Inflammatory macrophage (primary cell): ENCODE measurements at regions not wholly inside any gene's neighbourhood (a gene's known extent, or its start where the extent isn't known, plus 50 kb on each side); places are given as distances from the start of the nearest gene placed in this dataset.
"Not testable (repeated sequence)": the region's sequence is repeated elsewhere in the genome, so short reads cannot be mapped to it uniquely, and the experiment has no call there.

ENCODE experiments used
- DNase-seq, 2 donors: peaks; one replicate each; pipeline ENCODE4 v3.0.0-alpha.2; 2020 to 2022

DNA sequence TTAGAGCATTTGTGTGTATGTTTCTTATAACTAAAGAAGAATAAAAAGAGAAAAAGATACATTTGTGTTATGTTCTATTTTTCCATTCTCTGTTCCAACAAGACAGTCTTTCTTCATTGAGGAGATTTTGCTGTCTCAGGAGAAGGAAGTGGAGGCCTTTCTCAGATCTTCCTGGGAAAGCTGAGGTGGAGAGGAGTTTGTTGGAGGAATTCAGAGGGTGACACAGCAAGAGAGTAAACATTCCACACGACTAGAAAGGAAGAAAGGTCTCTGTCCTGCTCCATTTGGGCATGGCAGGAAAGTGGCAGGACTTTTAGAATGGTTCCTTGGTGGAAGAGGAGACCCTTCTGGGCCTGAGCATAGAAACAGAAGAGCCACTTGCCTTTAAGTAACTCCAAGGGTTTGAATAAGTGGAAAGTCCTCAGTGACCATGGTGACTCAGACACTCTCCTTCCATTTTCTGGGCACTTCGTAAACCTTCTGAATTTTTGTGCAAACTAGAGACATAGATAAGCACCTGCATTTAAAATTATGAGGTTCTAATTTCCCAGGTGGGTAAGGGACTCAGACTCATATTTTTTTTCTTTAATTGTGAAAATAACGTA lies 52.3 kb upstream of the COL5A2 start:
- no peak for DNase-seq

DNA sequence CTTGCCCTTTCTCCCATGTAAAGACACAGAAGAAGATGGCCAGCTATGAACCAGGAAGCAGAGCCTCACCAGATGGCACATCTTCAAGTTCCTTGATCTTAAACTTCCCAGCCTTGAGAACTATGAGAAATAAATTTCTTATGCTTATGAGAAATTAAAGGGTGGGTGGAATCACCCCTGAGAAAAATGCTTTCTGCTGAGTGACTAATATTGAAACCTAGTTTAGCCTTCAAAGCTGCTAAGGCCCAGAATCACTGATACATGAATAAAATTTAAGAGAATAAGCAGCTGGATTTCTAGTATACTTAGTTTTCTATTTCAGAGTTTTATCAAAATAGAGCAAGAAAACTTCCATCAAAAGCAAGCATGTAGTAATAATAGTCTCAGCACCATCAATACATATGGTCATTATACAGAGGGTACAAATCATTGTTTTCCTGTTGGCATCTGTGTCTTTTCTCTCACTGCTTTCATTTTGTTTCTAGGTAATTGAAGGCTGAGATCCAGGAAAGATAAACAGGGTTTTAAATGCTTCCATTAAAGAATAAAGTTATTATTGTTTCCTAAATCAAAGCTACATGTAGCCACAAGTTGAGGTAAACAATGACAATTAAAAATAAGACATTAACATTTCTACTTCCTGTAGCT lies 53.3 kb upstream of the COL5A2 start:
- no peak for DNase-seq

DNA sequence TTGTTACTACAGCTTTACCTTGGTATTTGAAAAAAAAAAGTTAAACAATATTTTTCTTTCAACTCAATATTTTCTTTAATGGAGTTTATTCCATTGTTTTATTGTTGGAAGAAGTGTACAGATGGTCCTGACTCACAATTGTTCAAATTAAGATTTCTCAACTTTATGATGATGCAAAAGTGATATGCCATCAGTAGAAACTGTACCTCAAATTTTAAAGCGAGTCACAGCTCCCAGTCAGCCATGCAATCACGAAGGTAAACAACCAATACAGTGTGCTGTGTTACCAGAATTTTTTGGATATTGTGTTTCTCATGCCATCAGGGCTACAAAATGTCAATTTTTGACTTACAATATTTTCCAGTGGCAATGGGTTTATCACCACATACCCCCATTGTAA lies 54.0 kb upstream of the COL5A2 start:
- no peak for DNase-seq

DNA sequence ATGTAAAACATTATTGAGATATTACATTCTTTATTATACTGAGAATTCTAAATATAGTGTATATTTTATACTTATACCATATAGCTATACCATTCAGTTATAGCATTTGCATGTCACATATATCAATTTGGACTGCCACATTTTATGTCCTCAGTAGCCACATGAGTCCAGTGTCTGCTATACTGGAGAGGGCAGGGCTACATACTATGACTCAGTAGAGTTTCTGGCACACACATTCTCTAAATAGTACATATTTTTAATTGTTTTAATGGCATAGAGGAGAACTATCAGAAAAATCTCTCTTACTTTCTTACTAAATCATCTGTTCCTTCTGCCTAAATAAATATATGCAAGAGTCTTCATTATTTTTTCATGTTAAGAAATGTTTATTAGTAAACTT lies 55.4 kb upstream of the COL5A2 start:
- DNase-seq, result no peak

DNA sequence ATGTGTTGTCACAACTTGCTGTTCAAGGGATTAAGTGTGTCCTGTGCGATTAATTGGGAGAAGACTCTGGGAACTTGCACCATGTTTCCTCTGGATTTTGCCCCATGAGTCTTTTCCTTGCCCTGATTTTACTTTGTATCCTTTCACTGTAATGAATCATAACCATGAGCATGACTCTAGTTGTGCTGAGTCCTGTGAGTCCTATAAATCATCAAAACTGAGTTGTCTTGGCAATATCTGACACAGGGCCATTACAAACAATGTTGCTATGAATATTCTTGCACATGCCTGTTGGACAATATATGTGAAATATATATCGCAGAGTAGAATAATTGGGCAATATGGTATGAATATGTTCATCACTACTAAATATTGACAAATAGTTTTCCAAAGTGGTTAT lies 56.5 kb upstream of the COL5A2 start:
- DNase-seq, result no peak

DNA sequence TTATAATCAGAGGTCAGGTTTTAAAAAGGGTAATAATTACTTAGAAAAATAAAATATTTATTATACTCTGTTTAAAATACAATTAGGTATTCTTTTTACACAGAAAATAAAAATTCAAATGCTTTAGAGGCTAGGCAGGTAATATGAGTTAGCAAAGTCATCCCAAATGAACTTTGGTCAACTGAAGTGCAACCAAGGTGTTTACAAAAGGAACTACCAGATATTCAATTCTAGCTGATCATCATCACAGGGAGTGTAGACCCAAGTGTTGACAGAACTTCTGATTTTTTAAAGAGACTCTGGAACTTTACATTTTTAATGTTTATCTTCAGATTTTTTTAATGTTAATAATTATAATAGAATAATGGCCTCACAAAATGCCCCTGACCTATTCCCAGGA lies 59.3 kb upstream of the COL5A2 start:
- no peak for DNase-seq

DNA sequence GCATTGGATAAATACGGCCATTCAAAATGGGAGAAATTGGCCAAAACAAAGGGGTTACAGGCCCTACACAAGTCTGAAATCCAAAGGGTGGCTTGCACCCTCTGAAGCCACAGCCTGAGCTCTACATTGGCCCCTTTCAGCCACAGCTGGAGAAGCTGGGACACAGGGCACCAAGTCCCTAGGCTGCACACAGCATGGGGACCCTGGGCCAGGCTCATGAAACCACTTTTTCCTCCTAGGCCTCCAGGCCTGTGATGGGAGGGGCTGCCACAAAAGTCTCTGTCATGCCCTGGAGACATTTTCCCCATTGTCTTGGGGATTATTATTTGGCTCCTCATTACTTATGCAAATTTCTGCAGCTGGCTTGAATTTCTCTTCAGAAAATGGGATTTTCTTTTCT lies 64.3 kb upstream of the COL5A2 start:
- DNase-seq, result not testable (repeated sequence)

DNA sequence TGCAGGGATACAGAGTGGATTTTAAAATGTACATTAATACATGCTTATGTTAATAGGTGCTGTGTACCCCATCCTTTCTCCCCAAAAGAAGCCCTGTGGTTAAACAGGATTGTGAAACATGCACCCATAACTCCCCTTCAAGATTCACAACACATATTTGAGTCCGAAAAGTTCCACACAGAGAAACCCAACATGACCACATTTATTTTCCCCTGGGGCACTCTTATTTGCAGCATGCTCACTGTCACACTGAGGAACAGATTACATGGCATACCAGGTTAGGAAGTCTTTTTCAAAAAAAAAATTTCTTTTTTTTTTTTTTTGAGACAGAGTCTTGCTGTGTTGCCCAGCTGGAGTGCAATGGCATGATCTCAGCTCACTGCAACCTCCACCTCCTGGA lies 67.7 kb upstream of the COL5A2 start:
- no peak for DNase-seq

DNA sequence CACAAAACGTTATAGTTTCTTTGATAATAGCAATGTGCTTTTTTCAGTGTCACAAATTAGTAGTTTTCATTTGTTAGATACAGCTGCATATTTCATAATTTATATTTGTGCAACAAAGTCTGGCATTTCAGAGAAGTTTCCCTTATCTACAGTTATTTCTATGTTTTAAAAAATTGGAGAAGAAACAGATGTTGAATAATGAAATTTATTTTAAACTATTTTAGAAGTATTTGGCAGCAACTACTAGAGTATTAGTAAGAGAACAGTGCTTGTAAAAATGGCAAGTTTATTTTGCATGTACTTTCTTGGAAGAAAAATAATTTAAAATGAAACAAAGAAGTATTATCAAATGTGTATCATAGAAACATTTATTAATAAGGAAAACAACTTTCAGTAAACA lies 68.6 kb upstream of the COL5A2 start:
- no peak for DNase-seq

DNA sequence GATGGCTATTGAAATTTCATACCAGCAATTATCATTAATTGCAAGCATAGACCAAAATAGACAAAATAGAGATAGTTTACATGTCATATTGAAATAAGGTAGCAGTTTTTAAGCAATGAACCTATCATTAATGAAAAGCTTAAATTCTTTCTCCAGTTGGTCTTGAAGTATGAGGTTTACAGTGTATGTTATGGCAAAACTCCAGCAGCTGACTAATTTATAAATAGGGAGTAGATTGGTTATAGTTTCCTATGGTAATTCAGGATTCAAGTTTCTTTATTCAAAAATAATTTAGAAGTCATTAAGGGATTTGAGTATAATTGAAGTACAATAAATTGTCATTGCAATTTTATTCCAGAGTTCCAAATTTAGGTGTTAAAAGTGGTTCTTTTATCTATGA lies 69.6 kb upstream of the COL5A2 start:
- DNase-seq, result no peak

DNA sequence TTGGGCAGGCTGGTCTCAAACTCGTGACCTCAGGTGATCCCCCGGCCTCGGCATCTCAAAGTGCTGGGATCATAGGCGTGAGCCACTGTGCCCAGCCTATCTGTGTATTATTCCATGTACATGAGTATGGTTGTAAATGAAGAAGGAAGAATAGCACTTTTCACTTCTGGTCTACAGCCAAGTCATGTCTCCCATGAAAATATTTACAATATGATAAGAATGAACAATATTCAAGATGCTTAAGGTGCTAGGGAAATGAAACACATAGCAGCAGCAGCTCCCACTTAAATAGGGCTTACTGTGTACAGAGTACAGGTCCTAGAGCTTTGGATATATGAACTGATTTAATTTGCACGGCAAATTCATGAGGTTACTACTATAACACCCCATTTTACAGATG lies 70.3 kb upstream of the COL5A2 start:
- no peak for DNase-seq

DNA sequence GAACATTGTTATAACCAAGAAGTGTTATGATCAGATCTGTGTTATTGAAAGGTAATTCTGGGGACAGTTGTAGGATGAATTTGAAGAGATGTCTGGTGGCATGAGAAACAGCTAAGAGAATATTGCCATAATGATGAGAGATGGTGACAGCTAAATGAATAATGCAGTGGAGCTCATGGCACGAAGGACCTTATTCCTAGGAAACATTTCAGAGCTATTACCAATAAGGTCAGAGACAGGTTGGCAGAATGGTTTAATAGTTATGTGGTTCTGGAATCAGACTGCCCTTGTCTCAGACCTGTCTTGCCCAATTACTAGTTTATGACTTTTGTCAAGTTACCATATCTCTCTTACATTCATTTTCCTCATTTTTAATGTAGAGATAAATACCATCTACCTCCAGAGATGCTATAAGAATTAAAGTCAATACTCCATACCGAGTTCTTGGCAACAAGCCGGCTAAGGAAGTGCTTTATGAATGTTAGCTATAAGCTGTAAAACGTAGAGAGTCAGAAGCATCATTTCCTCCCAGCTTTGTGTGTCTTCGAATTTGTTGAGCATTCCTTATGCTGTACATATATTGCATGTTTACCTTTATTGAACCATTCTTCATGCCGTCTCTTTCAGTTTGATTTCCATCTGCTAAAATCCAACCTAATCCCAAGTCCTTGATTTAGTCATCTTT lies 73.6 kb upstream of the COL5A2 start:
- no peak for DNase-seq

DNA sequence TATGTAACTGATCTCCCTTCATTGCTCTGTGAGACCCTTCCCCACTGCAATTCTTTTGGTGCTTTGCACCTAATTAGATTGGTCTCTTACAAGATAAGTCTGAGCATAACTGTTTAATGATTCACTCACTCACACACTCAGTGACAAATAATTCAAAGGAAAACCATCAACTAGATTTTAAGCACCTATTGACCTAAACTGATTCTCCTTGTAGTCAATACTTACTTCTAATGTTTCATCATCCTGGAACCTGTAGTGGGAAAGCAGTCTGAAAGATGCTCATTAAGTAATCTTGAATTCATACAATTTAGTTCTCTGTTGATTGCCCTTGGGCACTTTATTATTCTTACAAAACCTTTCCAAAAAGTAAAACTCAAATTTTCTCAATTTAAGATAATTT lies 74.3 kb upstream of the COL5A2 start:
- DNase-seq, result no peak

DNA sequence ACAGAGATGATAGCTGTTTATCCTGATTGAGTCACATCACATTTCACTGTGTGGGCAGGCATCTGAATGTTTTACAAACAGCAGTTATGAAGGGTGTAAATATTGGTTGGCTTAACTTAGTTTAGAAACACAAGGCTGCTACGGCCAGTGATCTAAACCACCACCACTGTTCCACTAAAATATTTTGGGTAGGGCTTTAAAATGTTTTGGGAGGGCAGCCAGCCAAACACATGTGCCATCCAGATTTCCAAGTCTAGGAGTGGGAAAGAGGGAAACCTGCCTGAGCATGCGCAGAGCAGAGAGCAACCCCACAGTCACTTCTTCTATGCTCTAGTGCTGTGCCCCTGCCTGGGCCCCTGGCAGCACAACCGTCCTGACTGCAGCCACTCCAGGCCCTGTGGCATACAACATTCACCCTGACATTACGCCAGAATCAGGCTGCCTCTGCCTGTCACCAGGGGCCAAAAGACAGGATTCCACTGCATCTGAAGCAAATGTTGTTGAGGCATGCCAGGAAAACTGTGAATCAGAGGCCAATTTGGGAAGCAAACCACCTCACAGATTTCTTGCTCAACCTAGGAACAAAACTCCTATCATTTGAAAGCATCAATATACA lies 74.8 kb upstream of the COL5A2 start:
- no peak for DNase-seq

DNA sequence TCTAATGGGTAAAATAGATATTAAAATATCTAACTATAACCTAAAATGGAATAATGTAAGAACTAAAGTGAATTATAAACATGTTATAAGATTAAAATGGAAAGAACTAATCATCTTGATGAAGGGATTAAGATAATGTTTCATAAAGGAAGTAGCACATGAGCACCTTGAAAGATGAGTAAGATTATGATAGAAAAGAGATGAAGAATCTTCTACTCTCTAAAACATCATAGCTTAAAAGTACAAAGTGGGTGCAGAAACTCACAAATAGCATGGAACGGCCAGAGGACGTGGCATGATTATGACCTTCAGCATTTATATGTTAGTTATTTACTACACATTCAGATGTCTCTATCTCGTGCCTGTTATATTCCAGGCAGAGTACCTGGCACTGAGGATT lies 76.2 kb upstream of the COL5A2 start:
- no peak for DNase-seq

DNA sequence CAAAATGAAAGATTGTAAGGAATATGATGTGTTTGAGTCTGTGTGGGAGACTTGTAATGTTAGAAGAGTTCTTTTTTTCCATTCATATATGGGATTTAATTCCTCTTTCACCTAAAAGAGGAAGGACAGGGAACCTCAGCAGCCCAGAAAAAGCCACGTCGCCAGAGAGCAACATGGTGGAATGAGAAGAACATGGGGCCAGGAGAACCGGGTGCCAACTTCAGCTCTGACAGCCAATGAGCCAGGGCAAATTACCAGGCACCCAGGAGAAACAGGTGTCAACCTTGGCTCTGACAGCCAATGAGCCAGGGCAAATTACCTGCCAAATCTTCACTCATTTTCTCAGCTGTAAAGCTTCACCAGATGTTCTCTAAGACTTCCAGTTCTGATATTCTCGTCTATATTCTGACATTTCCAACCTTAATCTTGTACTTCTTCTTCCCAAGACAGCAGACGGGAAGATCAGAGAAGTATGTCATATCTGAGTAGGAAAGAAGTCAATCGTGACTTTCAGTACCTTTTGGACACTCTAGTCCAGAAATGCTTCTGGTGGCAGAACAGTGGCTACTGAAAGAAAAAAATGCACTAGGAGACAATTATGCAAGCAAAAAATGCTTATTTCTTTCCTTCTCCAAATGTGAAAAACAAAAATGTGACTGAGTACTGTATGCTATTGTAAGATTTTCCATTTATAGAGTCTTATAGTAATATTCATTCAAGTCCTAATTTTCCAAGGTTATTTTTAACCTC lies 79.2 kb upstream of the COL5A2 start:
- DNase-seq, result no peak

DNA sequence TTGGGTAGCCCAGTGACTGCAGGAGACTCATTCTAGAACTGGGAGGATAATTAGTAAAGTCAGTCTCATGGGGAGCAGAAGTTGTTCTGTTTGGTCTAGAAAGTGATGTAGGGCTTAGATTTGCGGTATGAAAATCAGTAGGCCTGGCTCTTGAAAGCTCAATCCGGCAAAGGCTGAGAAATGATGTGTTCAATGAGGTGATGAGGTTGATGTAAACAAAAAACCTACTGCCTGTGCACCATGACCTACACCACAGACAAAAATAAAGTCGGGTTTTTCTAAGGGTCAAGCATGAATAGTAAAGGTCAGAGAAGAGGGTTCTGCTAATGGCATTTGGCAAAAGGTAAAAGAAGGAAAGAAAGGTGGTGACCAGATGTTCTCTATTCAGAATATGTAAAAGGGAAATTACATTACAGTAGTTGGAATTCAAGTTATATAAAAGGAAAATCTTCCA lies 80.8 kb upstream of the COL5A2 start:
- no peak for DNase-seq

DNA sequence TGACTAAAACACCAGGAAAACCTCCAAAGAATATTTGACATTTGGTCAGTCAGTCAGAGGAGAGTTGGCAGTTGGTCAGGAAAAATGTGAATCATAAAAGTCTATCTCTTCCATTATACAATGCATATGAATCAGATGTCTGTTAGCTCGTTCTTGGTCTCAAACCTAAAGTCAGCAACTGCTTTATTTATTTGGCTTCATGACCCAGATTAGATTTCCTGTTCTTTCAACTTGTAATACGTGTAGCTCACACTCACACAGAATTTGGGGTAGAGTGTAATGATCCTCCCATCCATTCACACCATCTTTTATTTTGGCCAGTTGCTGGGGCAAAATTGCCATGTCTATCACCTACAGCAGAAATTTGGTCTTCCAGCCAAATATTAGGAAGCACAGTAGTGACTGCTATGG lies 81.9 kb upstream of the COL5A2 start:
- DNase-seq, result no peak

DNA sequence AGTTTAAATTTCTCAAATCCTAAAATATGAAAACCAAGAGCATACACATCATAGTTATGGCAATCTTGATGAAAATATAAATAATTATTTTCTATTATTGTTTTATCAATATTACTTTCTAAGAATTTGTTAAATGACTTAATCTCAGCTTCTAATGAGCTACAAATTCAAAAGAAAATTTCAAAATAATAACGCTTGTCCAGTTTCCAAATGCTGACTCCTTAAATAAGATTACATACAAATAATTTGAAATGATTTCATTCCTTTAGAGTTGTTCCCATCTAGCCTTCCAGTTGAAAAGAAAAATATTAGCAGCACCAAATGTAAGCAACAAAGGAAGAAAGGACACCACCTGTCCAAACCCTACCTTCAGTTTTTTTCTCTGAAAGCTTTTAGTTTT lies 82.4 kb upstream of the COL5A2 start:
- no peak for DNase-seq

DNA sequence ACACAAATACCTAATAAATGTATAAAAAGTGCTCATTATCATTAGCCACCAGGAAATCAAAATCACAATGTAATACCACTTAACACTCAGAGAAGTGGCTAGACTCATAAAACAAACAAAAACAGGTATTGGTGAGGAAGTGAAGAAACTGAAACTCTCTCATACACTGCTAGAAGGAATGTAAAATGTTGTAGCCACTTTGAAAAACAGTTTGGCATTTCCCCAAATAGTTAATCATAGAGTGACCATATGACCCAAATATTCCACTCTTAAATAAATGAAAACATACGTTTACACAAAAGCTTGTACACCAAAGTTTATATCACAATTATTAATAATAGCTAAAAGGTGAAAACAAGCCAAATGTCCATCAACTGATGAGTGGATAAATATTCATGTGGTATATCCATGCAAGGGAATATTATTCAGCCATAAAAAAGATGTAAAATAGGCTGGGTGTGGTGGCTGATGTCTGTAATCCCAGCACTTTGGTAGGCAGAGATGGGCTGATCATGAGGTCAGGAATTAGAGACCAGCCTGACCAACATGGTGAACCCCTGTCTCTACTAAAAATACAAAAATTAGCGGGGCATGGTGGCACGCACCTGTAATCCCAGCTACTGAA lies 86.2 kb upstream of the COL5A2 start:
- no peak for DNase-seq

DNA sequence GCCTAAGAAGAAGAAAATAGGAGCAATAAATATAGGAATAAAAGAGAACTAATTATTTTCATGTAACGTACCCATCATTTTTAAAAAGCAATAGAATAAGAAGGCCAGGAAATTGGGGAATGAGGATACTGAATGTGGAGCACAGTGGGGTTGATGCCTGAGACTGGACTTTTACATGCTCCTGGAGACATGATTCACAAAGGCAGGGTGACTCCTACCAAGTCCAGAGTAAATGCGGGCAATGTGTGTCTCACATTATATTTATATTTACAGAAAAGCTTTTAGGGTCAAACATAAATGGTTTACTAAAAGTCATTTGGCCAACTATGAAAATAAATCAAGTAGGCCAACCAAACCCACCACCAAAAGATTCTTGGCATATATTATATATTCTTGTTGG lies 87.9 kb upstream of the COL5A2 start:
- no peak for DNase-seq

DNA sequence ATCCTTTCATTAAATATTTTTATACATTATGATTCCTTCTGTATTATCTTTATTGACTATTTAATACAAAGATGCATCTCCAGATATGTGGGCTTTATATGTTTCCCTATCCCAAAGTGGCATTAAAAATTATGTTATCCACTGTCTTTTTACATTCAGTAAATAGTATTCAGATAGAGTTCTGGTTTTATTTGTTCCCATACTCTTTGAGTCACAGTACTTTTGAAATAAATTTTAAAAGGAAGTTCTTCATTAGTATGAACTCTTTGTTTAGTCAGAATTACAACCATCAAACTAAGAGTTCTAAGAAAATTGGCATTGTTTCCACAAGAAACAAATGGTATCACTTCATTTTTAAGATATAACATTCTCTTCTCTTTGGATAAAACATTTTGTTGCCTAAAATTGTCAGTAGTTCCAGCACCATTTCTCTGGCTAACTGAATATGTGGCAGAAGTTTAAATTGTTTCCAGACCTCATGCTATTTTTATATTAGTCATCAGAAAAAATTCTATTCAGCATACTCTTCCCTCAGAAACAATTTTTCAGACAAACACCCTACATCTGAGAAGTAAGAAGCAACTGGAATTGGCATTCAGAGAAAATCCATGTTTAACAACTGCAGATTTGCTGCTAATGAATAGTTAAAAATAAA lies 88.5 kb upstream of the COL5A2 start:
- DNase-seq, result no peak
